ENCODE measurements at regions not wholly inside any gene's neighbourhood (a gene's known extent, or its start where the extent isn't known, plus 50 kb on each side); places are given as distances from the start of the nearest gene placed in this dataset.
"Not testable (repeated sequence)": the region's sequence is repeated elsewhere in the genome, so short reads cannot be mapped to it uniquely, and the experiment has no call there.

- Histone ChIP-seq H3K4me1 (ENCODE audit: control insufficient read depth, insufficient read depth, low read length) (no peaks in the 10 kb centered on the region), H3K36me3 (ENCODE audit: insufficient read depth, low read length) (no peaks in the 10 kb centered on the region)
These were observed 118.1 kb downstream of the EBLN2 start for GRCh38 chr3:73179601-73180000.

GRCh38 chr3:73186741-73187140 is 125.3 kb downstream of the EBLN2 start:
- Histone ChIP-seq H3K4me2 (ENCODE audit: low read length) (no peak overlapping the region), H3K36me3 (ENCODE audit: insufficient read depth, low read length) (no peaks in the 10 kb centered on the region), H3K4me1 (ENCODE audit: control insufficient read depth, insufficient read depth, low read length) (peaks cover 3% of the 10 kb centered on the region)

More at GRCh38 chr3:73179601-73180000, 118.1 kb downstream of the EBLN2 start:
- no peak overlapping the region for H3K9ac ChIP-seq (ENCODE audit: low read depth, low read length)
- no peak overlapping the region for H3K4me3 ChIP-seq (ENCODE audit: low read length)
- no peak overlapping the region for H3K4me2 ChIP-seq (ENCODE audit: low read length)
- no peaks in the 10 kb centered on the region for H3K9me3 ChIP-seq (replicated peaks; ENCODE audit: low read length)
- H3K27me3 ChIP-seq (ENCODE audit: control insufficient read depth, insufficient read depth, low read length): no peaks in the 10 kb centered on the region

GRCh38 chr3:73187328-73187727 is 125.9 kb downstream of the EBLN2 start:
- H3K36me3 ChIP-seq (ENCODE audit: insufficient read depth, low read length): no peaks in the 10 kb centered on the region
- no peak overlapping the region for H3K4me3 ChIP-seq (ENCODE audit: low read length)
- H3K9me3 ChIP-seq (replicated peaks; ENCODE audit: low read length): no peaks in the 10 kb centered on the region
- no peak overlapping the region for H3K9ac ChIP-seq (ENCODE audit: low read depth, low read length)
- H3K27me3 ChIP-seq (ENCODE audit: control insufficient read depth, insufficient read depth, low read length): no peaks in the 10 kb centered on the region
- H3K4me1 ChIP-seq (ENCODE audit: control insufficient read depth, insufficient read depth, low read length): peaks cover 3% of the 10 kb centered on the region
- no peak overlapping the region for H3K4me2 ChIP-seq (ENCODE audit: low read length)

More at GRCh38 chr3:73186741-73187140, 125.3 kb downstream of the EBLN2 start:
- Histone ChIP-seq H3K4me3 (ENCODE audit: low read length) (no peak overlapping the region), H3K9ac (ENCODE audit: low read depth, low read length) (no peak overlapping the region), H3K27me3 (ENCODE audit: control insufficient read depth, insufficient read depth, low read length) (no peaks in the 10 kb centered on the region), H3K9me3 (replicated peaks; ENCODE audit: low read length) (no peaks in the 10 kb centered on the region)

- no peak overlapping the region for H3K9ac ChIP-seq (ENCODE audit: low read depth, low read length)
These were observed 127.2 kb downstream of the EBLN2 start for GRCh38 chr3:73188707-73189106.

GRCh38 chr3:73192036-73192738 is 130.7 kb downstream of the EBLN2 start:
- Histone ChIP-seq H3K27me3 (ENCODE audit: control insufficient read depth, insufficient read depth, low read length) (no peaks in the 10 kb centered on the region), H3K36me3 (ENCODE audit: insufficient read depth, low read length) (no peaks in the 10 kb centered on the region), H3K9ac (ENCODE audit: low read depth, low read length) (no peak overlapping the region), H3K9me3 (replicated peaks; ENCODE audit: low read length) (no peaks in the 10 kb centered on the region), H3K4me2 (ENCODE audit: low read length) (no peak overlapping the region), H3K4me3 (ENCODE audit: low read length) (no peak overlapping the region), H3K4me1 (ENCODE audit: control insufficient read depth, insufficient read depth, low read length) (peaks cover 3% of the 10 kb centered on the region)

More at GRCh38 chr3:73188707-73189106, 127.2 kb downstream of the EBLN2 start:
- no peaks in the 10 kb centered on the region for H3K9me3 ChIP-seq (replicated peaks; ENCODE audit: low read length)
- no peak overlapping the region for H3K4me3 ChIP-seq (ENCODE audit: low read length)
- no peaks in the 10 kb centered on the region for H3K27me3 ChIP-seq (ENCODE audit: control insufficient read depth, insufficient read depth, low read length)
- no peak overlapping the region for H3K4me2 ChIP-seq (ENCODE audit: low read length)
- H3K36me3 ChIP-seq (ENCODE audit: insufficient read depth, low read length): no peaks in the 10 kb centered on the region
- H3K4me1 ChIP-seq (ENCODE audit: control insufficient read depth, insufficient read depth, low read length): peaks cover 3% of the 10 kb centered on the region

GRCh38 chr3:73193943-73194342 is 132.5 kb downstream of the EBLN2 start:
- H3K27me3 ChIP-seq (ENCODE audit: control insufficient read depth, insufficient read depth, low read length); H3K4me1 ChIP-seq (ENCODE audit: control insufficient read depth, insufficient read depth, low read length); H3K4me2 ChIP-seq (ENCODE audit: low read length); H3K9me3 ChIP-seq (replicated peaks; ENCODE audit: low read length); H3K4me3 ChIP-seq (ENCODE audit: low read length); H3K36me3 ChIP-seq (ENCODE audit: insufficient read depth, low read length); H3K9ac ChIP-seq (ENCODE audit: low read depth, low read length): not testable (repeated sequence)

GRCh38 chr3:73197187-73197586 is 135.7 kb downstream of the EBLN2 start:
- no peak overlapping the region for H3K4me2 ChIP-seq (ENCODE audit: low read length)
- no peaks in the 10 kb centered on the region for H3K9me3 ChIP-seq (replicated peaks; ENCODE audit: low read length)
- H3K4me1 ChIP-seq (ENCODE audit: control insufficient read depth, insufficient read depth, low read length): no peaks in the 10 kb centered on the region
- no peaks in the 10 kb centered on the region for H3K36me3 ChIP-seq (ENCODE audit: insufficient read depth, low read length)
- no peaks in the 10 kb centered on the region for H3K27me3 ChIP-seq (ENCODE audit: control insufficient read depth, insufficient read depth, low read length)
- H3K4me3 ChIP-seq (ENCODE audit: low read length): no peak overlapping the region
- H3K9ac ChIP-seq (ENCODE audit: low read depth, low read length): no peak overlapping the region

- Histone ChIP-seq H3K27me3 (ENCODE audit: control insufficient read depth, insufficient read depth, low read length) (no peaks in the 10 kb centered on the region), H3K36me3 (ENCODE audit: insufficient read depth, low read length) (no peaks in the 10 kb centered on the region), H3K9me3 (replicated peaks; ENCODE audit: low read length) (no peaks in the 10 kb centered on the region), H3K4me1 (ENCODE audit: control insufficient read depth, insufficient read depth, low read length) (no peaks in the 10 kb centered on the region), H3K9ac (ENCODE audit: low read depth, low read length) (no peak overlapping the region), H3K4me3 (ENCODE audit: low read length) (no peak overlapping the region), H3K4me2 (ENCODE audit: low read length) (no peak overlapping the region)
These were observed 141.6 kb downstream of the EBLN2 start for GRCh38 chr3:73203101-73203500.

GRCh38 chr3:73203633-73204032 is 142.2 kb downstream of the EBLN2 start:
- H3K4me3 ChIP-seq (ENCODE audit: low read length): no peak overlapping the region
- H3K4me1 ChIP-seq (ENCODE audit: control insufficient read depth, insufficient read depth, low read length): no peaks in the 10 kb centered on the region
- H3K4me2 ChIP-seq (ENCODE audit: low read length): no peak overlapping the region
- H3K9ac ChIP-seq (ENCODE audit: low read depth, low read length): no peak overlapping the region
- H3K36me3 ChIP-seq (ENCODE audit: insufficient read depth, low read length): no peaks in the 10 kb centered on the region
- H3K27me3 ChIP-seq (ENCODE audit: control insufficient read depth, insufficient read depth, low read length): no peaks in the 10 kb centered on the region
- no peaks in the 10 kb centered on the region for H3K9me3 ChIP-seq (replicated peaks; ENCODE audit: low read length)

GRCh38 chr3:73204841-73205240 is 143.4 kb downstream of the EBLN2 start:
- Histone ChIP-seq H3K27me3 (ENCODE audit: control insufficient read depth, insufficient read depth, low read length) (no peaks in the 10 kb centered on the region), H3K4me3 (ENCODE audit: low read length) (no peak overlapping the region), H3K4me1 (ENCODE audit: control insufficient read depth, insufficient read depth, low read length) (no peaks in the 10 kb centered on the region), H3K9ac (ENCODE audit: low read depth, low read length) (no peak overlapping the region), H3K36me3 (ENCODE audit: insufficient read depth, low read length) (no peaks in the 10 kb centered on the region), H3K9me3 (replicated peaks; ENCODE audit: low read length) (no peaks in the 10 kb centered on the region), H3K4me2 (ENCODE audit: low read length) (no peak overlapping the region)

GRCh38 chr3:73206030-73206429 is 144.6 kb downstream of the EBLN2 start:
- no peaks in the 10 kb centered on the region for H3K27me3 ChIP-seq (ENCODE audit: control insufficient read depth, insufficient read depth, low read length)
- H3K9ac ChIP-seq (ENCODE audit: low read depth, low read length): no peak overlapping the region
- no peaks in the 10 kb centered on the region for H3K36me3 ChIP-seq (ENCODE audit: insufficient read depth, low read length)
- no peaks in the 10 kb centered on the region for H3K4me1 ChIP-seq (ENCODE audit: control insufficient read depth, insufficient read depth, low read length)
- no peaks in the 10 kb centered on the region for H3K9me3 ChIP-seq (replicated peaks; ENCODE audit: low read length)
- H3K4me2 ChIP-seq (ENCODE audit: low read length): no peak overlapping the region
- H3K4me3 ChIP-seq (ENCODE audit: low read length): no peak overlapping the region

- Histone ChIP-seq H3K4me1 (ENCODE audit: control insufficient read depth, insufficient read depth, low read length) (no peaks in the 10 kb centered on the region), H3K4me2 (ENCODE audit: low read length) (no peak overlapping the region), H3K9me3 (replicated peaks; ENCODE audit: low read length) (no peaks in the 10 kb centered on the region), H3K9ac (ENCODE audit: low read depth, low read length) (no peak overlapping the region), H3K27me3 (ENCODE audit: control insufficient read depth, insufficient read depth, low read length) (no peaks in the 10 kb centered on the region), H3K4me3 (ENCODE audit: low read length) (no peak overlapping the region), H3K36me3 (ENCODE audit: insufficient read depth, low read length) (no peaks in the 10 kb centered on the region)
These were observed 146.5 kb downstream of the EBLN2 start for GRCh38 chr3:73207946-73208440.

Measured in skeletal muscle satellite cell (primary cell).